ENCODE measurements at regions not wholly inside any gene's neighbourhood (a gene's known extent, or its start where the extent isn't known, plus 50 kb on each side); places are given as distances from the start of the nearest gene placed in this dataset.

DNA sequence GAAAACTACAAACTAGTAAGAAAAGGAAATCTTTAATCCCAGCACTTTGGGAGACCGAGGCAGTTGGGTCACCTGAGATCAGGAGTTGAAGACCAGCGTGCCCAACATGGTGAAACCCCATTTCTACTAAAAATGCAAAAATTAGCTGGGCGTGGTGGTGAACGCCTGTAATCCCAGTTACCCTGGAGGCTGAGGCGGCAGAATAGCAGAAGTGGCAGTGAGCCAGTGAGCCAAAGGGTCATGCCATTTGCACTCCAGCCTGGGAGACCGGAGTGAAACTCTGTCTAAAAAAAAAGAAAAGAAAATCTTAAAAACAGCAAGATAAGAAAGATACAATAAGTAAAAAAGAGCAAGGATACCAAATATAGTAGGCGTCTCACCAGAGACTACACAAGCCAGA lies 502.9 kb upstream of the ID2 start:
- no peaks in the 10 kb centered on the region for H3K4me1 ChIP-seq (ENCODE audit: insufficient read depth, low read length, poor library complexity, severe bottlenecking)
- intact Hi-C loops (cut with micrococcal nuclease; ENCODE audit: unreplicated experiment) = loop anchor here (10.0 kb wide), 1 partner anchor 206 kb away; no protein-coding TSS in a partner anchor
- DNase-seq (ENCODE audit: low spot score) = no peak
- no peaks in the 10 kb centered on the region for H3K36me3 ChIP-seq (ENCODE audit: insufficient read depth, low read length, poor library complexity, severe bottlenecking)
- H3K27ac ChIP-seq (ENCODE audit: low read depth, low read length, poor library complexity, severe bottlenecking) = no peak overlapping the region
- no peak overlapping the region for H3K4me3 ChIP-seq (ENCODE audit: low read depth, low read length, poor library complexity, severe bottlenecking)
- no peaks in the 10 kb centered on the region for H3K9me3 ChIP-seq (ENCODE audit: low read depth, low read length, poor library complexity, severe bottlenecking)
- TF ChIP-seq, protein P1, sequence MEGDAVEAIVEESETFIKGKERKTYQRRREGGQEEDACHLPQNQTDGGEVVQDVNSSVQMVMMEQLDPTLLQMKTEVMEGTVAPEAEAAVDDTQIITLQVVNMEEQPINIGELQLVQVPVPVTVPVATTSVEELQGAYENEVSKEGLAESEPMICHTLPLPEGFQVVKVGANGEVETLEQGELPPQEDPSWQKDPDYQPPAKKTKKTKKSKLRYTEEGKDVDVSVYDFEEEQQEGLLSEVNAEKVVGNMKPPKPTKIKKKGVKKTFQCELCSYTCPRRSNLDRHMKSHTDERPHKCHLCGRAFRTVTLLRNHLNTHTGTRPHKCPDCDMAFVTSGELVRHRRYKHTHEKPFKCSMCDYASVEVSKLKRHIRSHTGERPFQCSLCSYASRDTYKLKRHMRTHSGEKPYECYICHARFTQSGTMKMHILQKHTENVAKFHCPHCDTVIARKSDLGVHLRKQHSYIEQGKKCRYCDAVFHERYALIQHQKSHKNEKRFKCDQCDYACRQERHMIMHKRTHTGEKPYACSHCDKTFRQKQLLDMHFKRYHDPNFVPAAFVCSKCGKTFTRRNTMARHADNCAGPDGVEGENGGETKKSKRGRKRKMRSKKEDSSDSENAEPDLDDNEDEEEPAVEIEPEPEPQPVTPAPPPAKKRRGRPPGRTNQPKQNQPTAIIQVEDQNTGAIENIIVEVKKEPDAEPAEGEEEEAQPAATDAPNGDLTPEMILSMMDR (conservative IDR thresholded peaks at IDR 0.05; ENCODE audit: low read depth, low read length) = no peak
- no peak for TF ChIP-seq EZH2 (IDR thresholded peaks at IDR 0.05; ENCODE audit: borderline replicate concordance, low read depth, low read length, poor library complexity, severe bottlenecking)
- no peaks in the 10 kb centered on the region for H3K27me3 ChIP-seq (replicated peaks; ENCODE audit: insufficient read depth, low read depth, low read length, poor library complexity)
- BruUV-seq (replicated peaks) = no TSS peak
- ChIA-PET CTCF (no interaction called here), POLR2A (ENCODE audit: low non-redundant PET) (no interaction called here)

DNA sequence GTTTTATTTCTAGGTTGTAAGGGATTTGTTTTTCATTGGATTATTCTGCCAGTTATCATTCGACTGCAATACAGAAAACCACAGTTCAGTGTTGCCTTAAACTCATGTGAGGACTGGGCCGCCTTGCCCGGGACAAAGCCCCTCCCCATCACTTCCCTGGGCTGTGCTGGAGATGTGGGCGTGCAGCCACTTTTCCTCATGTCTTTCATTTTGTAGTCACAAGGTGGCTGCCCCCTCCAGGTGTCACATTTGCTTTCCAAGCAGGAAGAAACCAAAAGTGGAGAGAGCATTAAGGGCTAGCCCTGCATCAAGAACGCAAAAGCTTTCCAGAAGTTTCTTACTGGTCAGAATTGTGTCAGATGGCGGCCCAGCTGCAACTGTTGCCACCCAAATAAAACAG lies 492.5 kb upstream of the ID2 start:
- H3K4me1 ChIP-seq (ENCODE audit: insufficient read depth, low read length, poor library complexity, severe bottlenecking) = no peaks in the 10 kb centered on the region
- no peaks in the 10 kb centered on the region for H3K36me3 ChIP-seq (ENCODE audit: insufficient read depth, low read length, poor library complexity, severe bottlenecking)
- no peak for DNase-seq (ENCODE audit: low spot score)
- TF ChIP-seq EZH2 (IDR thresholded peaks at IDR 0.05; ENCODE audit: borderline replicate concordance, low read depth, low read length, poor library complexity, severe bottlenecking) = no peak
- ChIA-PET POLR2A (ENCODE audit: low non-redundant PET) (no interaction called here), CTCF (no interaction called here)
- no peaks in the 10 kb centered on the region for H3K27me3 ChIP-seq (replicated peaks; ENCODE audit: insufficient read depth, low read depth, low read length, poor library complexity)
- no peak overlapping the region for H3K27ac ChIP-seq (ENCODE audit: low read depth, low read length, poor library complexity, severe bottlenecking)
- H3K4me3 ChIP-seq (ENCODE audit: low read depth, low read length, poor library complexity, severe bottlenecking) = no peak overlapping the region
- no TSS peak for BruUV-seq (replicated peaks)
- intact Hi-C loops (cut with micrococcal nuclease; ENCODE audit: unreplicated experiment) = no loop called here
- H3K9me3 ChIP-seq (ENCODE audit: low read depth, low read length, poor library complexity, severe bottlenecking) = no peaks in the 10 kb centered on the region

DNA sequence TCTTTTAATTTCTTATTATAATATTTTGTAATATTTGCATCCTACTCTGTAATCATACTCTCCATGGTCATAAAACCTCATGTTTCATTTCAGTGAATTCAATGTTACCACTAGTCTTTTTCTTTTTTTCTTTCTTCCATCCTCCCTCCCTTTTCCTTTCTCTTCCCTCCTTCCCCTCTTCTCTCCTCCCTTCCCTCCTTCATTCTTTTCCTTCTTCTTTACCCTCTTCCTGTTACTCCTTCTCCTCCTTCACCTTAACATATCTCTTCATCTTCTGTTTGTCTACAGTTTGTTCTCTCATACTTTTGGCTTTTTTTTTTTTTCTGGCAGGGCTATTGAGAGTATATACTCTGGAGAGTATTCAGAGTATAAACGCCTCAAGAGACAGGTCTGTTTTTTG lies 491.6 kb upstream of the ID2 start:
- no peaks in the 10 kb centered on the region for H3K36me3 ChIP-seq (ENCODE audit: insufficient read depth, low read length, poor library complexity, severe bottlenecking)
- intact Hi-C loops (cut with micrococcal nuclease; ENCODE audit: unreplicated experiment) = no loop called here
- no peak overlapping the region for H3K27ac ChIP-seq (ENCODE audit: low read depth, low read length, poor library complexity, severe bottlenecking)
- no peaks in the 10 kb centered on the region for H3K9me3 ChIP-seq (ENCODE audit: low read depth, low read length, poor library complexity, severe bottlenecking)
- no TSS peak for BruUV-seq (replicated peaks)
- no peaks in the 10 kb centered on the region for H3K27me3 ChIP-seq (replicated peaks; ENCODE audit: insufficient read depth, low read depth, low read length, poor library complexity)
- H3K4me3 ChIP-seq (ENCODE audit: low read depth, low read length, poor library complexity, severe bottlenecking) = no peak overlapping the region
- no peaks in the 10 kb centered on the region for H3K4me1 ChIP-seq (ENCODE audit: insufficient read depth, low read length, poor library complexity, severe bottlenecking)
- TF ChIP-seq, protein P1 (conservative IDR thresholded peaks at IDR 0.05; ENCODE audit: low read depth, low read length) = no peak
- no peak for TF ChIP-seq EZH2 (IDR thresholded peaks at IDR 0.05; ENCODE audit: borderline replicate concordance, low read depth, low read length, poor library complexity, severe bottlenecking)
- CTCF ChIA-PET = no interaction called here
- no peak for DNase-seq (ENCODE audit: low spot score)
- POLR2A ChIA-PET (ENCODE audit: low non-redundant PET) = interaction anchor here (0.6 kb wide), 1 partner anchor 888 kb away, joined by 7 read pairs; no protein-coding TSS in a partner anchor

DNA sequence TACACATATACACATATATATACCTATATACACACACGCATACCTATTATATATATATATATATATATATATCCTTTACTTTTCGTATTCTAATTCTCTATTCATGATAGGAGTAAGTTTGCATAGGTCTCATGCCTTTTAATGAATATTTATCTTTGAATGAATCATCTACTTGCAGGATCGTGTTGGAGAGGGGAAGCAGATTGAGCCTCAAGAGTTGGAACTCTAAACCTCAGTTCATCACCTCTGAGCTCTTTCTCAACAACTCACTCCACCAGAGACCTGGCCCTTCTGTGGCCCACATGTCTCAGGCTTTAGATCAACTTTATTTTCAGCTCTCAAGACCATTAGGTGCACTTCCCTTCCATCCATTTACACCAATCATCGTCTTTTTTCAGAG lies 490.4 kb upstream of the ID2 start:
- DNase-seq (ENCODE audit: low spot score) = no peak
- Histone ChIP-seq H3K4me1 (ENCODE audit: insufficient read depth, low read length, poor library complexity, severe bottlenecking) (no peaks in the 10 kb centered on the region), H3K27ac (ENCODE audit: low read depth, low read length, poor library complexity, severe bottlenecking) (no peak overlapping the region), H3K4me3 (ENCODE audit: low read depth, low read length, poor library complexity, severe bottlenecking) (no peak overlapping the region), H3K27me3 (replicated peaks; ENCODE audit: insufficient read depth, low read depth, low read length, poor library complexity) (no peaks in the 10 kb centered on the region), H3K36me3 (ENCODE audit: insufficient read depth, low read length, poor library complexity, severe bottlenecking) (no peaks in the 10 kb centered on the region), H3K9me3 (ENCODE audit: low read depth, low read length, poor library complexity, severe bottlenecking) (no peaks in the 10 kb centered on the region)
- CTCF ChIA-PET = no interaction called here
- intact Hi-C loops (cut with micrococcal nuclease; ENCODE audit: unreplicated experiment) = no loop called here
- TF ChIP-seq, protein P1 (conservative IDR thresholded peaks at IDR 0.05; ENCODE audit: low read depth, low read length) = no peak
- no peak for TF ChIP-seq EZH2 (IDR thresholded peaks at IDR 0.05; ENCODE audit: borderline replicate concordance, low read depth, low read length, poor library complexity, severe bottlenecking)
- POLR2A ChIA-PET (ENCODE audit: low non-redundant PET) = no interaction called here
- no TSS peak for BruUV-seq (replicated peaks)
